Transverse colon (tissue), 4 donors: ENCODE measurements at regions not wholly inside any gene's neighbourhood (a gene's known extent, or its start where the extent isn't known, plus 50 kb on each side); places are given as distances from the start of the nearest gene placed in this dataset.

ENCODE experiments used
- DNase-seq: peaks from one replicate; pipeline ENCODE4 v3.0.0-alpha.2; 2019
- H3K27ac ChIP-seq, 4 donors: fragments of 200-600 bp; sonication (generic); 2 replicates each; pipeline ENCODE4 v1.5.1; 2016 to 2018; ENCODE audit warnings: inconsistent platforms in 4 of 4
- H3K27me3 ChIP-seq: fragments of 200-600 bp; sonication (generic); 2 replicates; pipeline ENCODE4 v1.5.1; 2017; ENCODE audit warnings: inconsistent platforms
- H3K36me3 ChIP-seq, 4 donors: fragments of 200-600 bp; sonication (generic); 2 replicates each; pipeline ENCODE4 v1.5.1; 2017 to 2019; ENCODE audit warnings: inconsistent platforms in 4 of 4
- H3K4me1 ChIP-seq, 4 donors: fragments of 200-600 bp; sonication (generic); 2 replicates each; pipeline ENCODE4 v1.5.1; 2017 to 2020; ENCODE audit warnings: inconsistent platforms in 4 of 4
- H3K4me3 ChIP-seq, 4 donors: fragments of 200-600 bp; sonication (generic); 1 replicate in 1 of 4; 2 replicates in 3 of 4; pipeline versions ENCODE4 v1.5.1 to v1.6.1; 2017 to 2019; ENCODE audit warnings: inconsistent platforms in 4 of 4
- H3K9me3 ChIP-seq, 2 donors: fragments of 200-600 bp; sonication (generic); 2 replicates each; pipeline ENCODE4 v1.5.1; 2017 to 2019; ENCODE audit warnings: inconsistent platforms in 2 of 2
- CTCF ChIP-seq, 5 experiments: fragments of 200-600 bp in 3 of 5; fragments of 450-650 bp in 2 of 5; sonication (generic) in 3 of 5; IDR thresholded peaks; 1 replicate in 2 of 5; 2 replicates in 3 of 5; pipeline ENCODE4 v1.5.1; 2016 to 2017; ENCODE audit warnings: antibody characterized with exemption in 5 of 5, inconsistent platforms in 3 of 5, mild to moderate bottlenecking in 2 of 5, moderate library complexity in 1 of 5
- EP300 ChIP-seq: sonication (generic); formaldehyde crosslinking; IDR thresholded peaks from one replicate; pipeline ENCODE4 v1.6.1; 2017; ENCODE audit warnings: antibody characterized with exemption, low read depth
- POLR2A ChIP-seq: fragments of 450-650 bp; IDR thresholded peaks from one replicate; pipeline ENCODE4 v1.6.1; 2016; ENCODE audit warnings: antibody characterized with exemption, mild to moderate bottlenecking, moderate library complexity
- POLR2AphosphoS5 ChIP-seq, 3 donors: sonication (generic); formaldehyde crosslinking; IDR thresholded peaks; one replicate each; pipeline ENCODE4 v1.6.1; 2016; ENCODE audit warnings: antibody characterized with exemption in 3 of 3
- WGBS, 2 donors: methylation state at CpG; one replicate each; pipeline ENCODE4 v1.1.5; 2018; ENCODE audit warnings: low coverage in 1 of 2; 5-methylcytosine and 5-hydroxymethylcytosine counted together
- in situ Hi-C, 4 donors: fragments of 200-750 bp; cut with MboI; loops; one replicate each; pipeline versions ENCODE4 v1.15.0 to v1.15.1; 2017; ENCODE audit warnings: low sequenced_read_pairs in 3 of 4, low pct_ligation_motif_present in 1 of 4, low pct_unique_long_range_greater_than_20kb in 1 of 4
- intact Hi-C: fragments of 100-400 bp; cut with DNase I; formaldehyde crosslinking; loops from one replicate; pipeline ENCODE4 v1.15.1; 2023; ENCODE audit warnings: low total_unique reads

- Histone ChIP-seq H3K36me3 (no peaks in the 10 kb centered on the region), H3K4me3 (no peak overlapping the region), H3K9me3 (no peaks in the 10 kb centered on the region), H3K27ac (no peak overlapping the region), H3K27me3 (no peaks in the 10 kb centered on the region), H3K4me1 (no peaks in the 10 kb centered on the region)
- intact Hi-C loops = no loop called here
- DNase-seq = no peak
- in situ Hi-C loops = no loop called here
- 59% methylated on average over 1 of the region's 1 CpG; no CpG with 5 or more reads in 1 of the 2 donors for WGBS, 2 donors
- TF ChIP-seq EP300 (no peak), CTCF (IDR thresholded peaks at IDR 0.05) (no peak), POLR2AphosphoS5 (IDR thresholded peaks at IDR 0.05) (no peak), POLR2A (no peak)
Observed at GRCh38 chr7:10632712-10633111, 341.0 kb upstream of the PHF14 start.

GRCh38 chr7:10634239-10634638 is 339.4 kb upstream of the PHF14 start:
- H3K4me3 ChIP-seq = no peak overlapping the region
- intact Hi-C loops (no loop called here), in situ Hi-C loops (no loop called here)
- H3K27ac ChIP-seq = no peak overlapping the region
- H3K27me3 ChIP-seq = no peaks in the 10 kb centered on the region
- no peaks in the 10 kb centered on the region for H3K9me3 ChIP-seq
- no peaks in the 10 kb centered on the region for H3K4me1 ChIP-seq
- no peaks in the 10 kb centered on the region for H3K36me3 ChIP-seq
- WGBS, 2 donors = 52 to 54% methylated on average over 2 of the region's 2 CpGs
- DNase-seq = no peak
- TF ChIP-seq EP300 = no peak
- TF ChIP-seq POLR2A = no peak
- TF ChIP-seq CTCF (IDR thresholded peaks at IDR 0.05) = no peak

- WGBS, 2 donors = 75 to 85% methylated on average over 3 of the region's 3 CpGs
- H3K4me1 ChIP-seq = no peaks in the 10 kb centered on the region
- no peak for DNase-seq
- intact Hi-C loops = no loop called here
- no peak for TF ChIP-seq EP300
- TF ChIP-seq CTCF (IDR thresholded peaks at IDR 0.05) = no peak
- TF ChIP-seq POLR2AphosphoS5 (IDR thresholded peaks at IDR 0.05) = no peak
- TF ChIP-seq POLR2A = no peak
- no peak overlapping the region for H3K4me3 ChIP-seq
- H3K27me3 ChIP-seq = no peaks in the 10 kb centered on the region
- H3K9me3 ChIP-seq = no peaks in the 10 kb centered on the region
- H3K27ac ChIP-seq = no peak overlapping the region
- H3K36me3 ChIP-seq = no peaks in the 10 kb centered on the region
- in situ Hi-C loops = no loop called here
Observed at GRCh38 chr7:10637991-10638390, 335.7 kb upstream of the PHF14 start.

GRCh38 chr7:10643545-10643944 is 330.1 kb upstream of the PHF14 start:
- WGBS, 2 donors = 49 to 53% methylated on average over 2 of the region's 2 CpGs
- H3K4me3 ChIP-seq = no peak overlapping the region
- no peaks in the 10 kb centered on the region for H3K4me1 ChIP-seq
- in situ Hi-C loops (no loop called here), intact Hi-C loops (no loop called here)
- H3K9me3 ChIP-seq = no peaks in the 10 kb centered on the region
- TF ChIP-seq POLR2AphosphoS5 (IDR thresholded peaks at IDR 0.05) = no peak
- no peak for TF ChIP-seq EP300
- no peak for TF ChIP-seq POLR2A
- no peak for TF ChIP-seq CTCF (IDR thresholded peaks at IDR 0.05)
- DNase-seq = no peak
- no peaks in the 10 kb centered on the region for H3K27me3 ChIP-seq
- H3K27ac ChIP-seq = no peak overlapping the region
- no peaks in the 10 kb centered on the region for H3K36me3 ChIP-seq
